OCI-LY7 (cell line): ENCODE measurements at regions not wholly inside any gene's neighbourhood (a gene's known extent, or its start where the extent isn't known, plus 50 kb on each side); places are given as distances from the start of the nearest gene placed in this dataset.

ENCODE experiments used
- BruUV-seq: library from RNA; stranded (reverse); fragments of 400-500 nt; replicated peaks from 2 replicates; lab custom pipeline; 2021; lab: Mats Ljungman, UMichigan
- CTCF ChIA-PET: fragments of 300-600 bp; sonication (Branson Sonifier 250); formaldehyde crosslinking; loops from one replicate; lab custom pipeline; 2022; ENCODE audit warnings: antibody characterized with exemption; ENCODE audit not compliant: unreplicated experiment; lab: Charles Lee
- POLR2A ChIA-PET: fragments of 300-600 bp; sonication (Branson Sonifier 250); formaldehyde crosslinking; loops from one replicate; lab custom pipeline; 2022; ENCODE audit warnings: antibody characterized with exemption; lab: Charles Lee
- DNase-seq: peaks from one replicate; pipeline ENCODE4 v3.0.0-alpha.2; 2015; ENCODE audit warnings: low spot score
- H2AFZ ChIP-seq: fragments of 200-600 bp; sonication (generic), shearing (Covaris generic); 2 replicates; pipeline ENCODE4 v1.6.1; 2014; ENCODE audit warnings: mild to moderate bottlenecking, antibody characterized with exemption, low read length, moderate library complexity
- H3K27ac ChIP-seq: fragments of 200-600 bp; sonication (generic); 2 replicates; pipeline ENCODE4 v1.5.1; 2014; ENCODE audit warnings: mixed run types, low read depth, mild to moderate bottlenecking, moderate library complexity, low read length, inconsistent platforms; ENCODE audit not compliant: poor library complexity, severe bottlenecking
- H3K36me3 ChIP-seq: fragments of 200-600 bp; sonication (generic); 2 replicates; pipeline ENCODE4 v1.6.1; 2014; ENCODE audit warnings: mild to moderate bottlenecking, antibody characterized with exemption, low read length, moderate library complexity, mixed read lengths; ENCODE audit not compliant: insufficient read depth
- H3K4me1 ChIP-seq: fragments of 200-600 bp; sonication (generic); 2 replicates; pipeline ENCODE4 v1.5.1; 2014; ENCODE audit warnings: mild to moderate bottlenecking, low read length; ENCODE audit not compliant: insufficient read depth, poor library complexity, severe bottlenecking
- H3K4me2 ChIP-seq: fragments of 200-600 bp; sonication (generic); 2 replicates; pipeline ENCODE4 v1.6.1; 2014; ENCODE audit warnings: mild to moderate bottlenecking, low read length
- H3K4me3 ChIP-seq: fragments of 200-600 bp; sonication (generic); 2 replicates; pipeline ENCODE4 v1.5.1; 2014; ENCODE audit warnings: mild to moderate bottlenecking, low read depth, low read length; ENCODE audit not compliant: poor library complexity, severe bottlenecking
- H3K79me2 ChIP-seq: fragments of 200-600 bp; sonication (generic); 2 replicates; pipeline ENCODE4 v1.6.1; 2016; ENCODE audit warnings: low read depth, mild to moderate bottlenecking, low read length, moderate library complexity, mixed read lengths; ENCODE audit not compliant: insufficient read depth
- H3K9me2 ChIP-seq: fragments of 200-600 bp; sonication (generic); 2 replicates; pipeline ENCODE4 v1.6.1; 2016; ENCODE audit warnings: mild to moderate bottlenecking, low read length, mixed read lengths; ENCODE audit not compliant: insufficient read depth
- H3K9me3 ChIP-seq: fragments of 200-600 bp; sonication (generic); 2 replicates; pipeline ENCODE4 v1.6.1; 2014; ENCODE audit warnings: mild to moderate bottlenecking, mixed run types, low read length, mixed read lengths
- H4K20me1 ChIP-seq: fragments of 200-600 bp; sonication (generic); 2 replicates; pipeline ENCODE4 v1.6.1; 2014; ENCODE audit warnings: mild to moderate bottlenecking, antibody characterized with exemption, low read length, moderate library complexity, mixed read lengths; ENCODE audit not compliant: insufficient read depth
- EZH2phosphoT487 ChIP-seq: fragments of 200-600 bp; sonication (generic); IDR thresholded peaks from 2 replicates; pipeline ENCODE4 v1.6.1; 2018; ENCODE audit warnings: low read depth, borderline replicate concordance, mild to moderate bottlenecking, mixed run types, antibody characterized with exemption, low read length, moderate library complexity, mixed read lengths
- intact Hi-C: fragments of 100-400 bp; cut with micrococcal nuclease; formaldehyde crosslinking; loops from one replicate; pipeline ENCODE4 v1.10.0; 2022; ENCODE audit not compliant: unreplicated experiment
- TF ChIP-seq, protein P1 (sequence below): fragments of 200-600 bp; sonication (generic); conservative IDR thresholded peaks from 2 replicates; pipeline ENCODE4 v1.5.1; 2014; ENCODE audit warnings: mild to moderate bottlenecking, antibody characterized with exemption, low read length, moderate library complexity, mixed read lengths

DNA sequence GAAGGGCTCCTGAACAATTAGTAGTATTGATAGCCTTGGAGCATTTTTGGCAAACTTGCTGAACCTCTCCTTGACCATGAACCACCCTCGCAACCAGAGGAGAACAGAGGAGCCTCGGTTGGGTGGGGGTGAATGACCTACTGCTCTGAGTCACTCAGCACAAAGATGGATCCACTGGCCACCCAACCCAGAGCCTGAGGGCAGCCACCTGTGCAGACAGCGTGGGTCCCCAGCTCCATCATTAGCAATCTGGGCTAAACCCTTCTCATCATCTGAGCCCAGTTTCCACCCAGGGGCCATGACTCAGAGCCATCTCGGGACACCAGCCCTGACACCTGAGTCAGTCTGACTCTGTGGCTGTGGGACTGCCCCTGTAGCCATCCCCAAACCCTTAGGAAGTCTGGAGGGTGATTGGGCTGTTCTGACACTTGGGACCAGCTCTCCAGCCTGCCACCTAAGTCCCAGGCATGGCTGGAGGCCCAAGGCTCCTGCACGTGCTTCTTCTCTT is 171.8 kb upstream of the GPR26 start:
- Histone ChIP-seq H3K4me3 (no peak overlapping the region), H2AFZ (no peak overlapping the region), H4K20me1 (no peaks in the 10 kb centered on the region), H3K9me2 (no peaks in the 10 kb centered on the region), H3K27ac (no peak overlapping the region), H3K4me1 (no peaks in the 10 kb centered on the region), H3K36me3 (no peaks in the 10 kb centered on the region), H3K4me2 (no peak overlapping the region), H3K79me2 (no peaks in the 10 kb centered on the region), H3K9me3 (no peaks in the 10 kb centered on the region)
- intact Hi-C loops: no loop called here
- BruUV-seq: no TSS peak
- TF ChIP-seq, protein P1, sequence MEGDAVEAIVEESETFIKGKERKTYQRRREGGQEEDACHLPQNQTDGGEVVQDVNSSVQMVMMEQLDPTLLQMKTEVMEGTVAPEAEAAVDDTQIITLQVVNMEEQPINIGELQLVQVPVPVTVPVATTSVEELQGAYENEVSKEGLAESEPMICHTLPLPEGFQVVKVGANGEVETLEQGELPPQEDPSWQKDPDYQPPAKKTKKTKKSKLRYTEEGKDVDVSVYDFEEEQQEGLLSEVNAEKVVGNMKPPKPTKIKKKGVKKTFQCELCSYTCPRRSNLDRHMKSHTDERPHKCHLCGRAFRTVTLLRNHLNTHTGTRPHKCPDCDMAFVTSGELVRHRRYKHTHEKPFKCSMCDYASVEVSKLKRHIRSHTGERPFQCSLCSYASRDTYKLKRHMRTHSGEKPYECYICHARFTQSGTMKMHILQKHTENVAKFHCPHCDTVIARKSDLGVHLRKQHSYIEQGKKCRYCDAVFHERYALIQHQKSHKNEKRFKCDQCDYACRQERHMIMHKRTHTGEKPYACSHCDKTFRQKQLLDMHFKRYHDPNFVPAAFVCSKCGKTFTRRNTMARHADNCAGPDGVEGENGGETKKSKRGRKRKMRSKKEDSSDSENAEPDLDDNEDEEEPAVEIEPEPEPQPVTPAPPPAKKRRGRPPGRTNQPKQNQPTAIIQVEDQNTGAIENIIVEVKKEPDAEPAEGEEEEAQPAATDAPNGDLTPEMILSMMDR: no peak
- no peak for TF ChIP-seq EZH2phosphoT487
- POLR2A ChIA-PET: no interaction called here
- DNase-seq: no peak
- CTCF ChIA-PET: no interaction called here

DNA sequence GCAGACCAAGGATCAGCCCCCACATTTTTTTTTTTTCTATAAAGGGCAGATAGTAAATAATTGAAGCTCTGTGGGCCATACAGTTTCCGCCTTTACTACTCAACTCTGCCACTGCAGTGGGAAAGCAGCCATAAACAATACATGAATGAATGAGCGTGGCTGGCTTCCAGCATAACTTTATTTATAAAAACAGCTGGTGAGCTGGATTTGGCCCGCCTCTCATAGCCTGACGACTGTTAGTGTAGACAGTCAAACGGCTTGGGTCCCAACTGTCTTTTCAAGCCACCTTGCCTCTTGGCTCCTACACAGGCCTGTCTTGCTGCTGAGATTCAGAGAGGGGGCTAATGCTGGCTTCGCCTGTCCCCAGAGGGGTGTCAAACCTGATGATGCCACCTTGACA is 169.8 kb upstream of the GPR26 start:
- BruUV-seq: no TSS peak
- Histone ChIP-seq H2AFZ (no peak overlapping the region), H3K27ac (no peak overlapping the region), H4K20me1 (no peaks in the 10 kb centered on the region), H3K36me3 (no peaks in the 10 kb centered on the region), H3K9me2 (no peaks in the 10 kb centered on the region), H3K4me1 (no peaks in the 10 kb centered on the region), H3K4me2 (no peak overlapping the region), H3K79me2 (no peaks in the 10 kb centered on the region), H3K4me3 (no peak overlapping the region), H3K9me3 (no peaks in the 10 kb centered on the region)
- no peak for DNase-seq
- ChIA-PET POLR2A (no interaction called here), CTCF (no interaction called here)
- no peak for TF ChIP-seq EZH2phosphoT487
- TF ChIP-seq, protein P1: no peak
- intact Hi-C loops: no loop called here

DNA sequence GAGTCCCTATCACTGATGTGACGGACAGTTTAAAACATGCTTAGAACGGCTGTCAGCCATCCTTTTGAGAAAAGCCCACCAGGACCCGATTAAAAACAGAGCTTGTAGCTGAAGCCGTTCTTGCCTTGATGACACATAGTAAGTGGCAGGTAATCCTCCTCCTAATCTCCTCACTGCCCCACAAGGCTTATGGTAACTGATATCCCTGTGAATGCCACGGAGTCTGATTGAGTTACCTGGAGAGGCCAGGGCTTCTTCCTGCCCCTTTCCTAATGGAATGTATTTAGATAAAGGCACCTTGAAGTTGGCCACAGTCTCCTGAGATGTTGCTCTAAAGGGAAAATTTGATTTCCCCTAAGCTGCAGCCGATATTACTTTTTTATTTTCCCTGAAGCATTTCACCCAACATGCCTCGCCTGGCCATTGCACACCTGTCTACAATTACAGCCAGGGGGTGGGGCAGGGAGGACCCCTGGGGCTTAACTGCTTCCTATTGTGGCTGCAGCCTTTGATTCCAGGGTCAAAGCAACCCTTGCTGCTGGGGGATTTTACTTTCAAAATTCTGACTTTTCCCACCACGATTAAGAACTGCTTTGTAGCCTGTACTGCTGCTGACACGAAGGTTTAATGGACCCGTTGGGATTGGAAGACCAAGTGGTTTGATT is 169.0 kb upstream of the GPR26 start:
- POLR2A ChIA-PET: interaction anchor here (0.6 kb wide), 1 partner anchor 75 kb away, joined by 3 read pairs; no protein-coding TSS in a partner anchor
- intact Hi-C loops: no loop called here
- Histone ChIP-seq H3K27ac (no peak overlapping the region), H3K4me1 (no peaks in the 10 kb centered on the region), H3K4me3 (no peak overlapping the region), H3K9me3 (no peaks in the 10 kb centered on the region), H4K20me1 (no peaks in the 10 kb centered on the region), H3K4me2 (no peak overlapping the region), H3K9me2 (no peaks in the 10 kb centered on the region), H2AFZ (no peak overlapping the region), H3K79me2 (no peaks in the 10 kb centered on the region), H3K36me3 (no peaks in the 10 kb centered on the region)
- DNase-seq: no peak
- no TSS peak for BruUV-seq
- TF ChIP-seq EZH2phosphoT487: no peak
- TF ChIP-seq, protein P1: no peak
- CTCF ChIA-PET: no interaction called here
